ENCODE measurements at regions not wholly inside any gene's neighbourhood (a gene's known extent, or its start where the extent isn't known, plus 50 kb on each side); places are given as distances from the start of the nearest gene placed in this dataset.

DNA sequence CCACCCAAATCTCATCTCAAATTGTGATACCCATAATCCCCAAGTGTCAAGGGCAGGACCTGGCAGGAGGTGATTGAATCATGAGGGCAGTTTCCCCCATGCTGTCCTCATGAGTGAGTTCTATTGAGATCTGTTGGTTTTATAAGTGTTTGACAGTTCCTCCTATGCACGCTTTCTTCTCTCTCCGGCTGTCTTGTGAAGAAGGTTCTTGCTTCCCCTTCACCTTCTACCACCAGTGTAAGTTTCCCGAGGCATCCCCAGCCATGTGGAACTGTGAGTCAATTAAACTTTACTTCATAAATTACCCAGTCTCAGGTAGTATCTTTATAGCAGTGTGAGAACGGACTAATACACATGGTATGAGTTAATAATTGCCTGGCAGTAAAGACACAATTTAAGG lies 581.7 kb upstream of the AMOT start:
- no peak for TF ChIP-seq POLR2AphosphoS5 (IDR thresholded peaks at IDR 0.05; ENCODE audit: low read depth)
- TF ChIP-seq REST (IDR thresholded peaks at IDR 0.05; ENCODE audit: insufficient replicate concordance, low read depth) = no peak
- TF ChIP-seq, protein P1, sequence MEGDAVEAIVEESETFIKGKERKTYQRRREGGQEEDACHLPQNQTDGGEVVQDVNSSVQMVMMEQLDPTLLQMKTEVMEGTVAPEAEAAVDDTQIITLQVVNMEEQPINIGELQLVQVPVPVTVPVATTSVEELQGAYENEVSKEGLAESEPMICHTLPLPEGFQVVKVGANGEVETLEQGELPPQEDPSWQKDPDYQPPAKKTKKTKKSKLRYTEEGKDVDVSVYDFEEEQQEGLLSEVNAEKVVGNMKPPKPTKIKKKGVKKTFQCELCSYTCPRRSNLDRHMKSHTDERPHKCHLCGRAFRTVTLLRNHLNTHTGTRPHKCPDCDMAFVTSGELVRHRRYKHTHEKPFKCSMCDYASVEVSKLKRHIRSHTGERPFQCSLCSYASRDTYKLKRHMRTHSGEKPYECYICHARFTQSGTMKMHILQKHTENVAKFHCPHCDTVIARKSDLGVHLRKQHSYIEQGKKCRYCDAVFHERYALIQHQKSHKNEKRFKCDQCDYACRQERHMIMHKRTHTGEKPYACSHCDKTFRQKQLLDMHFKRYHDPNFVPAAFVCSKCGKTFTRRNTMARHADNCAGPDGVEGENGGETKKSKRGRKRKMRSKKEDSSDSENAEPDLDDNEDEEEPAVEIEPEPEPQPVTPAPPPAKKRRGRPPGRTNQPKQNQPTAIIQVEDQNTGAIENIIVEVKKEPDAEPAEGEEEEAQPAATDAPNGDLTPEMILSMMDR (IDR thresholded peaks at IDR 0.05; ENCODE audit: insufficient read depth, low read length) = no peak
- TF ChIP-seq GABPA (IDR thresholded peaks at IDR 0.05; ENCODE audit: low read depth) = no peak
- TF ChIP-seq SPI1 (IDR thresholded peaks at IDR 0.05; ENCODE audit: borderline replicate concordance, low read depth) = no peak
- DNase-seq (ENCODE audit: low read depth in 1 of 2, low spot score in 1 of 2) = no peak
- no peak overlapping the region for H3K27ac ChIP-seq (replicated peaks)
- H3K4me3 ChIP-seq (replicated peaks; ENCODE audit: insufficient read depth, low read length) = no peak overlapping the region
- no peaks in the 10 kb centered on the region for H3K27me3 ChIP-seq (ENCODE audit: insufficient read depth, poor library complexity, severe bottlenecking)

GRCh38 chrX:113421432-113421831 lies 580.8 kb upstream of the AMOT start:
- TF ChIP-seq POLR2AphosphoS5 (IDR thresholded peaks at IDR 0.05; ENCODE audit: low read depth) (no peak), REST (IDR thresholded peaks at IDR 0.05; ENCODE audit: insufficient replicate concordance, low read depth) (no peak), GABPA (IDR thresholded peaks at IDR 0.05; ENCODE audit: low read depth) (no peak), SPI1 (IDR thresholded peaks at IDR 0.05; ENCODE audit: borderline replicate concordance, low read depth) (no peak)
- TF ChIP-seq, protein P1 (IDR thresholded peaks at IDR 0.05; ENCODE audit: insufficient read depth, low read length) = no peak
- Histone ChIP-seq H3K27ac (replicated peaks) (no peak overlapping the region), H3K4me3 (replicated peaks; ENCODE audit: insufficient read depth, low read length) (no peak overlapping the region), H3K27me3 (ENCODE audit: insufficient read depth, poor library complexity, severe bottlenecking) (no peaks in the 10 kb centered on the region)
- no peak for DNase-seq (ENCODE audit: low read depth in 1 of 2, low spot score in 1 of 2)

- no peak overlapping the region for H3K4me3 ChIP-seq (replicated peaks; ENCODE audit: insufficient read depth, low read length)
- DNase-seq (ENCODE audit: low read depth in 1 of 2, low spot score in 1 of 2) = no peak
- H3K27me3 ChIP-seq (ENCODE audit: insufficient read depth, poor library complexity, severe bottlenecking) = no peaks in the 10 kb centered on the region
- H3K27ac ChIP-seq (replicated peaks) = no peak overlapping the region
- TF ChIP-seq REST (IDR thresholded peaks at IDR 0.05; ENCODE audit: insufficient replicate concordance, low read depth) = no peak
- TF ChIP-seq SPI1 (IDR thresholded peaks at IDR 0.05; ENCODE audit: borderline replicate concordance, low read depth) = no peak
- TF ChIP-seq POLR2AphosphoS5 (IDR thresholded peaks at IDR 0.05; ENCODE audit: low read depth) = no peak
- TF ChIP-seq GABPA (IDR thresholded peaks at IDR 0.05; ENCODE audit: low read depth) = no peak
- TF ChIP-seq, protein P1 (IDR thresholded peaks at IDR 0.05; ENCODE audit: insufficient read depth, low read length) = no peak
Measured at GRCh38 chrX:113412106-113412505, 571.5 kb upstream of the AMOT start.
